Heart left ventricle (tissue), 16 donors: ENCODE measurements at regions not wholly inside any gene's neighbourhood (a gene's known extent, or its start where the extent isn't known, plus 50 kb on each side); places are given as distances from the start of the nearest gene placed in this dataset.

Source experiments
- ATAC-seq, 4 donors: fragments of 200-7000 bp; cut with Tn5 transposase; one replicate each; pipeline ENCODE4 v1.9.1; 2020 to 2022; ENCODE audit warnings: moderate library complexity in 4 of 4, mild to moderate bottlenecking in 3 of 4, moderate number of reproducible peaks in 1 of 4
- DNase-seq, 5 donors: peaks; one replicate each; pipeline ENCODE4 v3.0.0-alpha.2; 2020
- H3K27ac ChIP-seq, 12 donors: fragments of 200-600 bp; sonication (generic) in 4 of 12; one replicate each; pipeline versions ENCODE4 v1.5.0 to v1.8.0; 2016 to 2022; ENCODE audit warnings: mild to moderate bottlenecking in 2 of 12
- H3K27me3 ChIP-seq, 9 donors: fragments of 200-600 bp; sonication (generic) in 2 of 9; one replicate each; pipeline versions ENCODE4 v1.5.1 to v1.8.0; 2016 to 2022; ENCODE audit warnings: mild to moderate bottlenecking in 3 of 9
- H3K36me3 ChIP-seq, 9 donors: fragments of 200-600 bp; sonication (generic) in 2 of 9; one replicate each; pipeline versions ENCODE4 v1.5.0 to v1.8.0; 2018 to 2022; ENCODE audit warnings: mild to moderate bottlenecking in 2 of 9
- H3K4me1 ChIP-seq, 12 donors: fragments of 200-600 bp; sonication (generic) in 4 of 12; one replicate each; pipeline versions ENCODE4 v1.5.0 to v1.8.0; 2016 to 2022; ENCODE audit warnings: mild to moderate bottlenecking in 3 of 12
- H3K4me3 ChIP-seq, 12 donors: fragments of 200-600 bp; sonication (generic) in 4 of 12; one replicate each; pipeline versions ENCODE4 v1.5.0 to v1.8.0; 2017 to 2022; ENCODE audit warnings: mild to moderate bottlenecking in 9 of 12, moderate library complexity in 4 of 12
- H3K9me3 ChIP-seq, 12 donors: fragments of 200-600 bp; sonication (generic) in 4 of 12; one replicate each; pipeline versions ENCODE4 v1.5.0 to v1.8.0; 2016 to 2022; ENCODE audit warnings: mild to moderate bottlenecking in 1 of 12
- CTCF ChIP-seq, 12 donors: fragments of 200-600 bp; sonication (generic) in 4 of 12; IDR thresholded peaks; one replicate each; pipeline versions ENCODE4 v1.5.0 to v1.8.0; 2018 to 2022; ENCODE audit warnings: antibody characterized with exemption in 12 of 12, mild to moderate bottlenecking in 5 of 12
- POLR2A ChIP-seq, 2 donors: fragments of 450-650 bp; IDR thresholded peaks; one replicate each; pipeline ENCODE4 v1.6.1; 2017; ENCODE audit warnings: antibody characterized with exemption in 2 of 2, mild to moderate bottlenecking in 2 of 2, moderate library complexity in 2 of 2
- WGBS, 4 donors: extraction: QIAGEN DNeasy Blood & Tissue Kit in 2 of 4; methylation state at CpG; one replicate each; pipeline versions ENCODE4 v1.1.5 to v1.1.7; 2013 to 2018; 5-methylcytosine and 5-hydroxymethylcytosine counted together
- intact Hi-C, 10 donors: fragments of 100-400 bp; cut with DNase I; formaldehyde crosslinking; loops; one replicate each; pipeline versions ENCODE4 v1.11.1 to v1.14.2; 2022
- donor health status: ischemic (EF 13 %, LVEDD 7.1; RV severe dilation, severe dysfunction).
- donor health status: healthy with polysubstance abuse.
- donor health status: DM: no; HTN: yes; CAD: no.
- donor health status: DM: no; HTN: no; CAD: no.
- donor health status: ischemic (EF 25% LVEDD 6.9; RV normal size, moderate dysfunction).
- donor health status: ischemic (EF 25% LVEDD 5.7; RV mildly dilated, moderate dysfunction).
- donor health status: healthy.
- donor health status: DM: yes; HTN: yes; CAD: no.
- donor health status: ischemic (EF 35%, LVEDD 5.7; RV mildly dilated, moderate dysfunction).
- donor health status: nonischemic (EF 11% LVEDD 7.7; RV severe dilation, severe dysfunction).
- donor health status: DM: yes; HTN: yes; CAD: no.
- donor health status: PGD.
- donor health status: ischemic (EF 29% LVEDD 5.4; RV normal size, mild dysfunction).
- donor health status: nonischemic (EF 23%, LVEDD 6.1; RV moderate dilation, normal function).

- no peaks in the 10 kb centered on the region for H3K4me1 ChIP-seq
- peaks cover 0 to 4% (median 0%) of the 10 kb centered on the region in 12 donors for H3K9me3 ChIP-seq
- intact Hi-C loops, result no loop called here
- TF ChIP-seq POLR2A (IDR thresholded peaks at IDR 0.05), result no peak
- no peak for TF ChIP-seq CTCF (IDR thresholded peaks at IDR 0.05)
- H3K4me3 ChIP-seq, result no peak overlapping the region
- H3K27me3 ChIP-seq, result no peaks in the 10 kb centered on the region
- no peaks in the 10 kb centered on the region for H3K36me3 ChIP-seq
- no peak for DNase-seq
- no peak overlapping the region for H3K27ac ChIP-seq
- ATAC-seq, result no peak
Measured at GRCh38 chr2:116917196-116917595, 897.3 kb upstream of the DDX18 start.

GRCh38 chr2:116918574-116918973, 895.9 kb upstream of the DDX18 start:
- no peak overlapping the region for H3K4me3 ChIP-seq
- WGBS, 4 donors, result 83 to 90% (median 85%) methylated on average over 4 of the region's 4 CpGs

GRCh38 chr2:116922414-116922813, 892.1 kb upstream of the DDX18 start:
- no peaks in the 10 kb centered on the region for H3K36me3 ChIP-seq
- H3K9me3 ChIP-seq, result peaks cover 0 to 4% (median 0%) of the 10 kb centered on the region in 12 donors
- intact Hi-C loops, result no loop called here
- H3K4me3 ChIP-seq, result no peak overlapping the region
- TF ChIP-seq POLR2A (IDR thresholded peaks at IDR 0.05), result no peak
- no peak for TF ChIP-seq CTCF (IDR thresholded peaks at IDR 0.05)
- ATAC-seq (no peak), DNase-seq (no peak)
- no peaks in the 10 kb centered on the region for H3K27me3 ChIP-seq
- no peaks in the 10 kb centered on the region for H3K4me1 ChIP-seq
- 49 to 60% (median 51%) methylated on average over 2 of the region's 2 CpGs for WGBS, 4 donors
- H3K27ac ChIP-seq, result no peak overlapping the region

More at GRCh38 chr2:116918574-116918973, 895.9 kb upstream of the DDX18 start:
- intact Hi-C loops, result no loop called here
- Histone ChIP-seq H3K27ac (no peak overlapping the region), H3K27me3 (no peaks in the 10 kb centered on the region), H3K36me3 (no peaks in the 10 kb centered on the region), H3K4me1 (no peaks in the 10 kb centered on the region), H3K9me3 (peaks cover 0 to 4% (median 0%) of the 10 kb centered on the region in 12 donors)
- TF ChIP-seq CTCF (IDR thresholded peaks at IDR 0.05) (no peak), POLR2A (IDR thresholded peaks at IDR 0.05) (no peak)
- DNase-seq, result no peak
- ATAC-seq, result no peak

- DNase-seq, result no peak
- no peaks in the 10 kb centered on the region for H3K36me3 ChIP-seq
- intact Hi-C loops, result no loop called here
- H3K27ac ChIP-seq, result no peak overlapping the region
- ATAC-seq, result no peak
- H3K9me3 ChIP-seq, result peaks cover 0 to 2% (median 0%) of the 10 kb centered on the region in 12 donors
- H3K27me3 ChIP-seq, result no peaks in the 10 kb centered on the region
- no peak for TF ChIP-seq POLR2A (IDR thresholded peaks at IDR 0.05)
- TF ChIP-seq CTCF (IDR thresholded peaks at IDR 0.05), result no peak
- no peak overlapping the region for H3K4me3 ChIP-seq
- H3K4me1 ChIP-seq, result no peaks in the 10 kb centered on the region
Measured at GRCh38 chr2:116924509-116924908, 890.0 kb upstream of the DDX18 start.
